OCI-LY7 (cell line): ENCODE measurements at regions not wholly inside any gene's neighbourhood (a gene's known extent, or its start where the extent isn't known, plus 50 kb on each side); places are given as distances from the start of the nearest gene placed in this dataset.

Source experiments
- BruUV-seq: library from RNA; stranded (reverse); fragments of 400-500 nt; replicated peaks from 2 replicates; lab custom pipeline; 2021; lab: Mats Ljungman, UMichigan
- CTCF ChIA-PET: fragments of 300-600 bp; sonication (Branson Sonifier 250); formaldehyde crosslinking; loops from one replicate; lab custom pipeline; 2022; ENCODE audit warnings: antibody characterized with exemption; ENCODE audit not compliant: unreplicated experiment; lab: Charles Lee
- POLR2A ChIA-PET: fragments of 300-600 bp; sonication (Branson Sonifier 250); formaldehyde crosslinking; loops from one replicate; lab custom pipeline; 2022; ENCODE audit warnings: antibody characterized with exemption; lab: Charles Lee
- DNase-seq: peaks from one replicate; pipeline ENCODE4 v3.0.0-alpha.2; 2015; ENCODE audit warnings: low spot score
- H2AFZ ChIP-seq: fragments of 200-600 bp; sonication (generic), shearing (Covaris generic); 2 replicates; pipeline ENCODE4 v1.6.1; 2014; ENCODE audit warnings: mild to moderate bottlenecking, antibody characterized with exemption, low read length, moderate library complexity
- H3K27ac ChIP-seq: fragments of 200-600 bp; sonication (generic); 2 replicates; pipeline ENCODE4 v1.5.1; 2014; ENCODE audit warnings: mixed run types, low read depth, mild to moderate bottlenecking, moderate library complexity, low read length, inconsistent platforms; ENCODE audit not compliant: poor library complexity, severe bottlenecking
- H3K36me3 ChIP-seq: fragments of 200-600 bp; sonication (generic); 2 replicates; pipeline ENCODE4 v1.6.1; 2014; ENCODE audit warnings: mild to moderate bottlenecking, antibody characterized with exemption, low read length, moderate library complexity, mixed read lengths; ENCODE audit not compliant: insufficient read depth
- H3K4me1 ChIP-seq: fragments of 200-600 bp; sonication (generic); 2 replicates; pipeline ENCODE4 v1.5.1; 2014; ENCODE audit warnings: mild to moderate bottlenecking, low read length; ENCODE audit not compliant: insufficient read depth, poor library complexity, severe bottlenecking
- H3K4me2 ChIP-seq: fragments of 200-600 bp; sonication (generic); 2 replicates; pipeline ENCODE4 v1.6.1; 2014; ENCODE audit warnings: mild to moderate bottlenecking, low read length
- H3K4me3 ChIP-seq: fragments of 200-600 bp; sonication (generic); 2 replicates; pipeline ENCODE4 v1.5.1; 2014; ENCODE audit warnings: mild to moderate bottlenecking, low read depth, low read length; ENCODE audit not compliant: poor library complexity, severe bottlenecking
- H3K79me2 ChIP-seq: fragments of 200-600 bp; sonication (generic); 2 replicates; pipeline ENCODE4 v1.6.1; 2016; ENCODE audit warnings: low read depth, mild to moderate bottlenecking, low read length, moderate library complexity, mixed read lengths; ENCODE audit not compliant: insufficient read depth
- H3K9me2 ChIP-seq: fragments of 200-600 bp; sonication (generic); 2 replicates; pipeline ENCODE4 v1.6.1; 2016; ENCODE audit warnings: mild to moderate bottlenecking, low read length, mixed read lengths; ENCODE audit not compliant: insufficient read depth
- H3K9me3 ChIP-seq: fragments of 200-600 bp; sonication (generic); 2 replicates; pipeline ENCODE4 v1.6.1; 2014; ENCODE audit warnings: mild to moderate bottlenecking, mixed run types, low read length, mixed read lengths
- H4K20me1 ChIP-seq: fragments of 200-600 bp; sonication (generic); 2 replicates; pipeline ENCODE4 v1.6.1; 2014; ENCODE audit warnings: mild to moderate bottlenecking, antibody characterized with exemption, low read length, moderate library complexity, mixed read lengths; ENCODE audit not compliant: insufficient read depth
- CTCF ChIP-seq: fragments of 200-600 bp; sonication (generic); conservative IDR thresholded peaks from 2 replicates; pipeline ENCODE4 v1.5.1; 2014; ENCODE audit warnings: mild to moderate bottlenecking, antibody characterized with exemption, low read length, moderate library complexity, mixed read lengths
- EZH2phosphoT487 ChIP-seq: fragments of 200-600 bp; sonication (generic); IDR thresholded peaks from 2 replicates; pipeline ENCODE4 v1.6.1; 2018; ENCODE audit warnings: low read depth, borderline replicate concordance, mild to moderate bottlenecking, mixed run types, antibody characterized with exemption, low read length, moderate library complexity, mixed read lengths
- intact Hi-C: fragments of 100-400 bp; cut with micrococcal nuclease; formaldehyde crosslinking; loops from one replicate; pipeline ENCODE4 v1.10.0; 2022; ENCODE audit not compliant: unreplicated experiment

- TF ChIP-seq EZH2phosphoT487 (no peak), CTCF (no peak)
- CTCF ChIA-PET, result no interaction called here
- intact Hi-C loops, result no loop called here
These were observed 343.0 kb downstream of the GPAM start for GRCh38 chr10:111840546-111840945.

GRCh38 chr10:111852801-111853200, 330.8 kb downstream of the GPAM start:
- no TSS peak for BruUV-seq
- Histone ChIP-seq H3K9me3 (no peaks in the 10 kb centered on the region), H3K4me1 (no peaks in the 10 kb centered on the region), H3K9me2 (no peaks in the 10 kb centered on the region), H3K79me2 (no peaks in the 10 kb centered on the region), H4K20me1 (no peaks in the 10 kb centered on the region), H3K4me2 (no peak overlapping the region), H3K36me3 (no peaks in the 10 kb centered on the region), H3K27ac (no peak overlapping the region), H2AFZ (no peak overlapping the region), H3K4me3 (no peak overlapping the region)
- ChIA-PET CTCF (no interaction called here), POLR2A (no interaction called here)
- intact Hi-C loops, result no loop called here
- TF ChIP-seq CTCF (no peak), EZH2phosphoT487 (no peak)
- no peak for DNase-seq

More at GRCh38 chr10:111840546-111840945, 343.0 kb downstream of the GPAM start:
- Histone ChIP-seq H3K9me3 (no peaks in the 10 kb centered on the region), H3K27ac (no peak overlapping the region), H3K4me3 (no peak overlapping the region), H3K36me3 (no peaks in the 10 kb centered on the region), H3K9me2 (no peaks in the 10 kb centered on the region), H3K4me1 (no peaks in the 10 kb centered on the region), H3K79me2 (no peaks in the 10 kb centered on the region), H4K20me1 (no peaks in the 10 kb centered on the region), H2AFZ (no peak overlapping the region), H3K4me2 (no peak overlapping the region)
- no TSS peak for BruUV-seq
- POLR2A ChIA-PET, result no interaction called here
- DNase-seq, result no peak

DNA sequence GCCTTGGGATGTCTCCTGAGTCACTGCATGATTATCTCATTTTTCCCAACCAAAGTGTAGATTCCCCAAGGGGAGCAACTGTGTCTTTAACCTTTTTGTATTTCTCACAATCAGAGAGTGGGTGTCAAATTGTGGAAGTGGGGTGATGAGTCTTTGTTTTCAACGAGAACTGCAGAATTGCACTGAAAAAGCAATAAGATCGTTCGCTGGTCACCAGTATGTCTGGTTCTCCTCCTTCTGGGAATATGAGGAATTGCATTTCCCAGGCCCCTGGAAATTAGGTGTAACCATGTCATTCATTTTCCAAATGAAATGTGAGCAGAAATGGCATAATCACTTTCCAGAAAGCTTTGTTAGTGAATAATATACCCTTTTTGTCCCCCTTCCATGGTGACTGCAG, 326.9 kb downstream of the GPAM start:
- Histone ChIP-seq H3K4me1 (no peaks in the 10 kb centered on the region), H3K79me2 (no peaks in the 10 kb centered on the region), H3K9me2 (no peaks in the 10 kb centered on the region), H3K27ac (no peak overlapping the region), H3K4me3 (no peak overlapping the region), H3K36me3 (no peaks in the 10 kb centered on the region), H2AFZ (no peak overlapping the region), H3K9me3 (no peaks in the 10 kb centered on the region), H4K20me1 (no peaks in the 10 kb centered on the region), H3K4me2 (no peak overlapping the region)
- POLR2A ChIA-PET, result no interaction called here
- no peak for DNase-seq
- CTCF ChIA-PET, result no interaction called here
- intact Hi-C loops, result no loop called here
- no TSS peak for BruUV-seq
- TF ChIP-seq CTCF (no peak), EZH2phosphoT487 (no peak)
